MM.1S (cell line): ENCODE measurements at regions not wholly inside any gene's neighbourhood (a gene's known extent, or its start where the extent isn't known, plus 50 kb on each side); places are given as distances from the start of the nearest gene placed in this dataset.

Experiments
- DNase-seq: peaks from one replicate; pipeline ENCODE4 v3.0.0-alpha.2; 2015
- H2AFZ ChIP-seq: fragments of 300-600 bp; sonication (generic); 2 replicates; pipeline ENCODE4 v1.6.0; 2016; ENCODE audit warnings: antibody characterized with exemption, low read length
- H3F3A ChIP-seq: fragments of 300-600 bp; sonication (generic); 2 replicates; pipeline ENCODE4 v1.6.1; 2016; ENCODE audit warnings: mild to moderate bottlenecking, antibody characterized with exemption, low read length, moderate library complexity, mixed read lengths; ENCODE audit not compliant: insufficient read depth
- H3K27ac ChIP-seq: fragments of 300-600 bp; sonication (generic); 2 replicates; pipeline ENCODE4 v1.5.1; 2016; ENCODE audit warnings: mild to moderate bottlenecking, low read length
- H3K27me3 ChIP-seq: fragments of 300-600 bp; sonication (generic); replicated peaks from 2 replicates; pipeline ENCODE4 v1.6.0; 2016; ENCODE audit warnings: low read length; ENCODE audit not compliant: insufficient read depth
- H3K36me3 ChIP-seq: fragments of 300-600 bp; sonication (generic); replicated peaks from 2 replicates; pipeline ENCODE4 v1.6.1; 2016; ENCODE audit warnings: mild to moderate bottlenecking, low read length, mixed read lengths; ENCODE audit not compliant: insufficient read depth
- H3K4me1 ChIP-seq: fragments of 300-600 bp; sonication (generic); 2 replicates; pipeline ENCODE4 v1.6.1; 2016; ENCODE audit warnings: low read length, mixed read lengths
- H3K4me2 ChIP-seq: fragments of 300-600 bp; sonication (generic); 2 replicates; pipeline ENCODE4 v1.6.0; 2016; ENCODE audit warnings: low read depth, low read length
- H3K4me3 ChIP-seq: fragments of 300-600 bp; sonication (generic); 2 replicates; pipeline ENCODE4 v1.5.1; 2016; ENCODE audit warnings: low read length, mixed read lengths
- H3K79me2 ChIP-seq: fragments of 300-600 bp; sonication (generic); 2 replicates; pipeline ENCODE4 v1.6.1; 2016; ENCODE audit warnings: mixed run types, low read length, mixed read lengths
- H3K9ac ChIP-seq: fragments of 300-600 bp; sonication (generic); 2 replicates; pipeline ENCODE4 v1.6.1; 2016; ENCODE audit warnings: low read length, mixed read lengths
- H3K9me2 ChIP-seq: fragments of 300-600 bp; sonication (generic); replicated peaks from 2 replicates; pipeline ENCODE4 v1.6.1; 2016; ENCODE audit warnings: mild to moderate bottlenecking, low read length, mixed read lengths; ENCODE audit not compliant: insufficient read depth
- H3K9me3 ChIP-seq: fragments of 300-600 bp; sonication (generic); replicated peaks from 2 replicates; pipeline ENCODE4 v1.6.1; 2016; ENCODE audit warnings: mild to moderate bottlenecking, low read length, mixed read lengths; ENCODE audit not compliant: insufficient read depth
- H4K20me1 ChIP-seq: fragments of 300-600 bp; sonication (generic); 2 replicates; pipeline ENCODE4 v1.6.1; 2016; ENCODE audit warnings: mild to moderate bottlenecking, low read length, moderate library complexity, mixed read lengths; ENCODE audit not compliant: insufficient read depth
- CTCF ChIP-seq: fragments of 300-600 bp; sonication (generic); IDR thresholded peaks from 2 replicates; pipeline ENCODE4 v1.5.1; 2016; ENCODE audit warnings: antibody characterized with exemption, low read length, mixed read lengths
- EZH2 ChIP-seq: fragments of 300-600 bp; sonication (generic); optimal IDR thresholded peaks from 2 replicates; pipeline ENCODE3; 2017; ENCODE audit warnings: low read depth, mild to moderate bottlenecking, antibody characterized with exemption, low read length, mixed read lengths
- EZH2phosphoT487 ChIP-seq: fragments of 300-600 bp; sonication (generic); IDR thresholded peaks from 2 replicates; pipeline ENCODE4 v1.6.1; 2018; ENCODE audit warnings: antibody characterized with exemption, low read length

- DNase-seq = no peak
- H3K4me1 ChIP-seq = no peaks in the 10 kb centered on the region
- H3K9me3 ChIP-seq = no peaks in the 10 kb centered on the region
- TF ChIP-seq CTCF (no peak), EZH2 (no peak), EZH2phosphoT487 (no peak)
- H3K4me2 ChIP-seq = no peak overlapping the region
- no peaks in the 10 kb centered on the region for H3K79me2 ChIP-seq
- H3K9ac ChIP-seq = no peak overlapping the region
- no peak overlapping the region for H3K4me3 ChIP-seq
- H3F3A ChIP-seq = no peaks in the 10 kb centered on the region
- no peaks in the 10 kb centered on the region for H4K20me1 ChIP-seq
- no peaks in the 10 kb centered on the region for H3K27me3 ChIP-seq
- no peak overlapping the region for H3K27ac ChIP-seq
- H3K36me3 ChIP-seq = no peaks in the 10 kb centered on the region
- H3K9me2 ChIP-seq = no peaks in the 10 kb centered on the region
- no peak overlapping the region for H2AFZ ChIP-seq
Observed at GRCh38 chr5:152683205-152683604, 278.1 kb upstream of the NMUR2 start.

- Histone ChIP-seq H3K4me3 (no peak overlapping the region), H3F3A (no peaks in the 10 kb centered on the region), H3K36me3 (no peaks in the 10 kb centered on the region), H3K4me2 (no peak overlapping the region), H4K20me1 (no peaks in the 10 kb centered on the region), H3K27ac (no peak overlapping the region), H3K79me2 (no peaks in the 10 kb centered on the region), H3K9me2 (no peaks in the 10 kb centered on the region), H3K9me3 (no peaks in the 10 kb centered on the region), H2AFZ (no peak overlapping the region), H3K4me1 (no peaks in the 10 kb centered on the region), H3K9ac (no peak overlapping the region), H3K27me3 (no peaks in the 10 kb centered on the region)
- TF ChIP-seq EZH2phosphoT487 (no peak), EZH2 (no peak), CTCF (no peak)
- no peak for DNase-seq
Observed at GRCh38 chr5:152686931-152687330, 281.9 kb upstream of the NMUR2 start.

DNA sequence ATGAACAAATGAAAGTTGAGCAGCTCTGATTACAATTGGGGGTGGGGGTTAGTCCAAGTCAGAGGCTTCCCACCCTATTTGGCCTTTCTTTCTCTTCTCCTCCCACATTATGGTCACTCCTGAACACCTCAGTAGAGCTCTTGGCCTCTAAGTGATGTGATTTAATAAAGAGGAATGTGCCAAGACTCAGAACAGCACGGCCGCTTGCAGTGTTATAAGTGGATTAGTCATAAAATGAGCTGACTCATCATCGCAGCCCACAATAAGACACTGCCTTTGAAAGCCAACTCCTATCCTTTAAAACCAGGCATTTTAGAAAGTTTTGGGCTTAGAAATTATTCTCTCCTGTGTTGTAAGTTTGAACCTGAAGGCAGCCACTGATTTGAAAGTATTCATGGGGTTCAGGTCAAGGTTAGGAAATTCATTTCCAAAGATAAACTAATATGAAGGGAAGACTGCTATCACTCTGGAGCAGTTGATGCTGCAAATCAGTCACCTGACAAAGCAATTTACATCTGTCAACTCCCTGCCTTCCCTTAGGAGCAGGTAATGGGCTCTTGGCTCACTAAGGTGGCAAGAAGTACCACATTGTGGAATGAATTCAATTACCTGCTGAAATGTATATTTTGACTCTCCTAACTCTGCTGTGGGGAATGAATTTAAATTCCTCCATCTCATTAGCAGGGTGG, 283.6 kb upstream of the NMUR2 start:
- Histone ChIP-seq H4K20me1 (no peaks in the 10 kb centered on the region), H3K9ac (no peak overlapping the region), H3K27me3 (no peaks in the 10 kb centered on the region), H2AFZ (no peak overlapping the region), H3K27ac (no peak overlapping the region), H3K4me3 (no peak overlapping the region), H3K4me1 (no peaks in the 10 kb centered on the region), H3K79me2 (no peaks in the 10 kb centered on the region), H3F3A (no peaks in the 10 kb centered on the region), H3K36me3 (no peaks in the 10 kb centered on the region), H3K9me2 (no peaks in the 10 kb centered on the region), H3K4me2 (no peak overlapping the region), H3K9me3 (no peaks in the 10 kb centered on the region)
- no peak for TF ChIP-seq EZH2
- TF ChIP-seq CTCF = no peak
- TF ChIP-seq EZH2phosphoT487 = no peak
- no peak for DNase-seq
